Heart left ventricle (tissue), 16 donors: ENCODE measurements at regions not wholly inside any gene's neighbourhood (a gene's known extent, or its start where the extent isn't known, plus 50 kb on each side); places are given as distances from the start of the nearest gene placed in this dataset.

ENCODE experiments used
- ATAC-seq, 4 donors: fragments of 200-7000 bp; cut with Tn5 transposase; one replicate each; pipeline ENCODE4 v1.9.1; 2020 to 2022; ENCODE audit warnings: moderate library complexity in 4 of 4, mild to moderate bottlenecking in 3 of 4, moderate number of reproducible peaks in 1 of 4
- DNase-seq, 5 donors: peaks; one replicate each; pipeline ENCODE4 v3.0.0-alpha.2; 2020
- H3K27ac ChIP-seq, 12 donors: fragments of 200-600 bp; sonication (generic) in 4 of 12; one replicate each; pipeline versions ENCODE4 v1.5.0 to v1.8.0; 2016 to 2022; ENCODE audit warnings: mild to moderate bottlenecking in 2 of 12
- H3K27me3 ChIP-seq, 9 donors: fragments of 200-600 bp; sonication (generic) in 2 of 9; one replicate each; pipeline versions ENCODE4 v1.5.1 to v1.8.0; 2016 to 2022; ENCODE audit warnings: mild to moderate bottlenecking in 3 of 9
- H3K36me3 ChIP-seq, 9 donors: fragments of 200-600 bp; sonication (generic) in 2 of 9; one replicate each; pipeline versions ENCODE4 v1.5.0 to v1.8.0; 2018 to 2022; ENCODE audit warnings: mild to moderate bottlenecking in 2 of 9
- H3K4me1 ChIP-seq, 12 donors: fragments of 200-600 bp; sonication (generic) in 4 of 12; one replicate each; pipeline versions ENCODE4 v1.5.0 to v1.8.0; 2016 to 2022; ENCODE audit warnings: mild to moderate bottlenecking in 3 of 12
- H3K4me3 ChIP-seq, 12 donors: fragments of 200-600 bp; sonication (generic) in 4 of 12; one replicate each; pipeline versions ENCODE4 v1.5.0 to v1.8.0; 2017 to 2022; ENCODE audit warnings: mild to moderate bottlenecking in 9 of 12, moderate library complexity in 4 of 12
- H3K9me3 ChIP-seq, 12 donors: fragments of 200-600 bp; sonication (generic) in 4 of 12; one replicate each; pipeline versions ENCODE4 v1.5.0 to v1.8.0; 2016 to 2022; ENCODE audit warnings: mild to moderate bottlenecking in 1 of 12
- POLR2A ChIP-seq, 2 donors: fragments of 450-650 bp; IDR thresholded peaks; one replicate each; pipeline ENCODE4 v1.6.1; 2017; ENCODE audit warnings: antibody characterized with exemption in 2 of 2, mild to moderate bottlenecking in 2 of 2, moderate library complexity in 2 of 2
- WGBS, 4 donors: extraction: QIAGEN DNeasy Blood & Tissue Kit in 2 of 4; methylation state at CpG; one replicate each; pipeline versions ENCODE4 v1.1.5 to v1.1.7; 2013 to 2018; 5-methylcytosine and 5-hydroxymethylcytosine counted together
- intact Hi-C, 10 donors: fragments of 100-400 bp; cut with DNase I; formaldehyde crosslinking; loops; one replicate each; pipeline versions ENCODE4 v1.11.1 to v1.14.2; 2022
- TF ChIP-seq, protein P1 (sequence below), 12 donors: fragments of 200-600 bp; sonication (generic) in 4 of 12; IDR thresholded peaks; one replicate each; pipeline versions ENCODE4 v1.5.0 to v1.8.0; 2018 to 2022; ENCODE audit warnings: antibody characterized with exemption in 12 of 12, mild to moderate bottlenecking in 5 of 12
- donor health status: ischemic (EF 13 %, LVEDD 7.1; RV severe dilation, severe dysfunction).
- donor health status: healthy with polysubstance abuse.
- donor health status: DM: no; HTN: yes; CAD: no.
- donor health status: DM: no; HTN: no; CAD: no.
- donor health status: ischemic (EF 25% LVEDD 6.9; RV normal size, moderate dysfunction).
- donor health status: ischemic (EF 25% LVEDD 5.7; RV mildly dilated, moderate dysfunction).
- donor health status: healthy.
- donor health status: DM: yes; HTN: yes; CAD: no.
- donor health status: ischemic (EF 35%, LVEDD 5.7; RV mildly dilated, moderate dysfunction).
- donor health status: nonischemic (EF 11% LVEDD 7.7; RV severe dilation, severe dysfunction).
- donor health status: DM: yes; HTN: yes; CAD: no.
- donor health status: PGD.
- donor health status: ischemic (EF 29% LVEDD 5.4; RV normal size, mild dysfunction).
- donor health status: nonischemic (EF 23%, LVEDD 6.1; RV moderate dilation, normal function).

DNA sequence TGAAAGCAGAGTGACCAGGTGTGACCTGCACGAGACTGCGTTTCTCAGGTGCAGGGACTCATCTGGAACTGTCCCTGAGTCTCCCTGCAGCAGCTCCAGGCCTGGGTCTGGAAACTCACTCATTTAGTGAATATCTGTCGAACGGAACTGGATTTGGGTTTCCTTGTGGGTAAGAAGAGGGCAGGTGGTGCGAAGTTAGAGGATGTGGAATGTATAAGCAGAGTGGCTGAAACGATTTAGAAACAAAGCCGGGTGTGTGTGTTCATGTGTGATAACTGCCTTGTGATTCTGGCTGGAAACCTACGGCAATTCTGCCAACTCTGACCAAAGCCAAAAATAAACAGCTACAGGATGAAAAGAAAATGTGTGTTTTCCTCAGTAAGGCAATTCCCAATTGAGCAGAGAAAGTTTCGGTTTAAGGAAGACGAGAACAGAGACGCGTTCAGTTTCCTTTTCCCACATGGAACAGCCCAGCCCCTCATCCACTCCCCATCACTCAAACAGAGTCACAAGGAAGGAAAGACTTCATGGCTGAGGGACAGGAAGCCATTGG is 130.3 kb downstream of the NSG2 start:
- DNase-seq (no peak), ATAC-seq (no peak)
- peaks cover 0 to 5% (median 0%) of the 10 kb centered on the region in 12 donors for H3K4me1 ChIP-seq
- peaks cover 0 to 4% (median 0%) of the 10 kb centered on the region in 12 donors for H3K9me3 ChIP-seq
- WGBS, 4 donors: 48 to 56% (median 54%) methylated on average over 12 of the region's 12 CpGs
- peak overlapping the region in 3 of 12 donors; percentile 12 to 23 (median 18) for H3K4me3 ChIP-seq
- no peaks in the 10 kb centered on the region for H3K36me3 ChIP-seq
- H3K27ac ChIP-seq: no peak overlapping the region
- TF ChIP-seq, protein P1, sequence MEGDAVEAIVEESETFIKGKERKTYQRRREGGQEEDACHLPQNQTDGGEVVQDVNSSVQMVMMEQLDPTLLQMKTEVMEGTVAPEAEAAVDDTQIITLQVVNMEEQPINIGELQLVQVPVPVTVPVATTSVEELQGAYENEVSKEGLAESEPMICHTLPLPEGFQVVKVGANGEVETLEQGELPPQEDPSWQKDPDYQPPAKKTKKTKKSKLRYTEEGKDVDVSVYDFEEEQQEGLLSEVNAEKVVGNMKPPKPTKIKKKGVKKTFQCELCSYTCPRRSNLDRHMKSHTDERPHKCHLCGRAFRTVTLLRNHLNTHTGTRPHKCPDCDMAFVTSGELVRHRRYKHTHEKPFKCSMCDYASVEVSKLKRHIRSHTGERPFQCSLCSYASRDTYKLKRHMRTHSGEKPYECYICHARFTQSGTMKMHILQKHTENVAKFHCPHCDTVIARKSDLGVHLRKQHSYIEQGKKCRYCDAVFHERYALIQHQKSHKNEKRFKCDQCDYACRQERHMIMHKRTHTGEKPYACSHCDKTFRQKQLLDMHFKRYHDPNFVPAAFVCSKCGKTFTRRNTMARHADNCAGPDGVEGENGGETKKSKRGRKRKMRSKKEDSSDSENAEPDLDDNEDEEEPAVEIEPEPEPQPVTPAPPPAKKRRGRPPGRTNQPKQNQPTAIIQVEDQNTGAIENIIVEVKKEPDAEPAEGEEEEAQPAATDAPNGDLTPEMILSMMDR (IDR thresholded peaks at IDR 0.05): no peak
- no peak for TF ChIP-seq POLR2A (IDR thresholded peaks at IDR 0.05)
- peaks cover 0 to 16% (median 0%) of the 10 kb centered on the region in 9 donors for H3K27me3 ChIP-seq
- intact Hi-C loops: no loop called here

DNA sequence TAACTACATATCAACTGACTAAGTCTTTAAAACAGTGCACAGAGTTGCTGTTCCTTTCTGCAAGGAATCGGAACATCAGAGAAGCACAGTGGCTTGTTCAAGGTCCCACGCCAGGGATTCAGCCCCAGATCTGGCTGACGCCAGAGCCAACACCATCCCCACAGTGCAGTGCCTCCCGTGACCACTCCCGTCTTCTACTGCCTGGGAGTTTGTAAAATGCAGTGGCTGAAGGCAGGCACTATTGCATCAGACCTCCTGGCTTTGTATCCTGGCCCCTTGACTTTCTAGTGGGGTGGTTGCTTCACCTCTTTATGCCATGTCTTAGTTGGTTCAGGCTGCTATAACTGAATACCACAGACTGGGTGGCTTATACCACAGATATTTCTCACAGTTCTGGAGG is 131.0 kb downstream of the NSG2 start:
- ATAC-seq (peak in 2 of 4 donors; percentile 12 to 44), DNase-seq (no peak)
- Histone ChIP-seq H3K4me3 (no peak overlapping the region), H3K36me3 (no peaks in the 10 kb centered on the region), H3K9me3 (peaks cover 0 to 4% (median 0%) of the 10 kb centered on the region in 12 donors), H3K27ac (no peak overlapping the region), H3K27me3 (peaks cover 0 to 16% (median 0%) of the 10 kb centered on the region in 9 donors), H3K4me1 (peaks cover 0 to 5% (median 0%) of the 10 kb centered on the region in 12 donors)
- WGBS, 4 donors: 75 to 83% (median 81%) methylated on average over 5 of the region's 5 CpGs
- TF ChIP-seq POLR2A (IDR thresholded peaks at IDR 0.05): no peak
- TF ChIP-seq, protein P1 (IDR thresholded peaks at IDR 0.05): no peak
- intact Hi-C loops: no loop called here

DNA sequence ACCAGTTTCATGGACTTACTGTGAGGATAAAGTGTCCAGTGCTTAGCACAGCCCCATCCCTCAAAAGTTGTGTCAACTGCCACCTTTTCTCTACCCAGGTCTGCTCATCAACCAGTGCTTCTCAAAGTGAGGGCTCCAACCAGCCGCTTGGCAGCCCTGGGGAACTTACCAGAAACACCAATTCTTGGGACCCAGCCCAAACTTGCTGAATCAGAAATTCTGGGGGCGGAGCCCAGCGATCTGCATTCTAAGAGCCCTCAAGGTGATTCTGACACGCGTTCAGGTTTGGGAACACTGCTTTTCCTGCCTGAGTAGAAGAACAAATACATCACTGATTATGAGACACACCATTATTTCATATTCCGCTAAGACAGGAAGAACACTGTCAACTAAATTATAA is 132.0 kb downstream of the NSG2 start:
- Histone ChIP-seq H3K36me3 (no peaks in the 10 kb centered on the region), H3K4me3 (no peak overlapping the region), H3K9me3 (peaks cover 0 to 4% (median 0%) of the 10 kb centered on the region in 12 donors), H3K27ac (no peak overlapping the region), H3K4me1 (peaks cover 0 to 5% (median 0%) of the 10 kb centered on the region in 12 donors), H3K27me3 (peaks cover 0 to 16% (median 0%) of the 10 kb centered on the region in 9 donors)
- 83 to 88% (median 85%) methylated on average over 6 of the region's 6 CpGs for WGBS, 4 donors
- ATAC-seq (no peak), DNase-seq (no peak)
- intact Hi-C loops: no loop called here
- TF ChIP-seq, protein P1 (IDR thresholded peaks at IDR 0.05): no peak
- no peak for TF ChIP-seq POLR2A (IDR thresholded peaks at IDR 0.05)

DNA sequence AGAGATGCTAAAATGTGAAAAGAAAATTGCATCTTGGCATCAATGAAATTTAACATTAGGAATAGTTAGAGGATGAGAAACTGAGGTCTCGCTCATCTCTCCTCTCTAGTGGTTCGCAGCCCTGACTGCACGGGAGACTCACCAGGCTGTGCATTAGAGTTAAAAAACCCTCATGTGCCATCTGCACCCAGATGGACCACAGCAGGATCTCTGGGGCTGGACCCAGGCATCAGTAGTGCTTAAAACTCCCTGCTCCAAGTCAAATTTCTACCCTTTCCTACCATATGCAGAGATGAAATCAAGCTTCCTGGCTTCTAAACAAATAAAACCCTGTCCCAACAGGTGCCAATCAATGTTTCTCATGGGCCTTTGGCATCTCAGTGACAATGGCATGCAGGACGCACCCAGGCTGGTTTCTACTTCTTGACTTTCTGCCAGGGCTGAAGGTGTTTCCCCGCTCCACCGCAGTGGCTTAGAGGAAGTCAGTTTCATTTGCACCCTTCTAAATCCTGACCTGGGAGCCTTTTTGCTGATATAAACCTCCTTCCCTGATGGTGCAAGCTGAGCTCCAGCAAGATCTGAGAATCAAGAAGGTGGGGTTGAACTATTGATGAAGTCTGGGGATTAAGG is 132.6 kb downstream of the NSG2 start:
- DNase-seq (no peak), ATAC-seq (no peak)
- intact Hi-C loops: no loop called here
- H3K4me3 ChIP-seq: no peak overlapping the region
- peaks cover 0 to 15% (median 0%) of the 10 kb centered on the region in 9 donors for H3K27me3 ChIP-seq
- no peak overlapping the region for H3K27ac ChIP-seq
- H3K36me3 ChIP-seq: no peaks in the 10 kb centered on the region
- peaks cover 0 to 4% (median 0%) of the 10 kb centered on the region in 12 donors for H3K9me3 ChIP-seq
- H3K4me1 ChIP-seq: peaks cover 0 to 5% (median 0%) of the 10 kb centered on the region in 12 donors
- 78 to 95% (median 82%) methylated on average over 6 of the region's 6 CpGs for WGBS, 4 donors
- TF ChIP-seq POLR2A (IDR thresholded peaks at IDR 0.05): no peak
- TF ChIP-seq, protein P1 (IDR thresholded peaks at IDR 0.05): no peak
